H9 (cell line): ENCODE measurements at regions not wholly inside any gene's neighbourhood (a gene's known extent, or its start where the extent isn't known, plus 50 kb on each side); places are given as distances from the start of the nearest gene placed in this dataset.

Experiments used
- DNase-seq: peaks from one replicate; pipeline ENCODE4 v3.0.0-alpha.2; 2017
- H2AFZ ChIP-seq: one replicate; pipeline ENCODE4 v1.6.1; 2013; ENCODE audit warnings: mild to moderate bottlenecking, low read length, control low read depth, moderate library complexity
- H2AK5ac ChIP-seq: 2 replicates; pipeline ENCODE4 v1.6.1; 2013; ENCODE audit warnings: low read length, control low read depth, mixed read lengths; ENCODE audit not compliant: insufficient read length
- H2BK120ac ChIP-seq: one replicate; pipeline ENCODE4 v1.6.1; 2013; ENCODE audit warnings: low read depth, mild to moderate bottlenecking, low read length, control low read depth, inconsistent platforms; ENCODE audit not compliant: poor library complexity, severe bottlenecking
- H2BK12ac ChIP-seq: 2 replicates; pipeline ENCODE4 v1.6.1; 2013; ENCODE audit warnings: low read length, control low read depth, mixed read lengths, low read depth; ENCODE audit not compliant: insufficient read length
- H2BK15ac ChIP-seq: 2 replicates; pipeline ENCODE4 v1.6.1; 2013; ENCODE audit warnings: low read depth, low read length, control low read depth
- H2BK20ac ChIP-seq: one replicate; pipeline ENCODE4 v1.6.1; 2013; ENCODE audit warnings: low read depth, mild to moderate bottlenecking, low read length, control low read depth, inconsistent platforms; ENCODE audit not compliant: poor library complexity, severe bottlenecking
- H2BK5ac ChIP-seq: 2 replicates; pipeline ENCODE4 v1.6.1; 2013; ENCODE audit warnings: low read length, control low read depth, mixed read lengths; ENCODE audit not compliant: insufficient read length
- H3K14ac ChIP-seq: 2 replicates; pipeline ENCODE4 v1.6.1; 2013; ENCODE audit warnings: low read length, control low read depth; ENCODE audit not compliant: insufficient read depth
- H3K18ac ChIP-seq: 2 replicates; pipeline ENCODE4 v1.6.1; 2013; ENCODE audit warnings: low read depth, mild to moderate bottlenecking, mixed read lengths, low read length, control low read depth; ENCODE audit not compliant: insufficient read length
- H3K23ac ChIP-seq: 2 replicates; pipeline ENCODE4 v1.6.1; 2013; ENCODE audit warnings: low read length, control low read depth, mixed read lengths, low read depth; ENCODE audit not compliant: insufficient read length
- H3K23me2 ChIP-seq: 2 replicates; pipeline ENCODE4 v1.6.1; 2013; ENCODE audit warnings: low read depth, mild to moderate bottlenecking, mixed read lengths, low read length, control low read depth; ENCODE audit not compliant: insufficient read length, poor library complexity, severe bottlenecking
- H3K27ac ChIP-seq: 2 replicates; pipeline ENCODE4 v1.5.1; 2013; ENCODE audit warnings: low read length, control low read depth, mixed read lengths, low read depth; ENCODE audit not compliant: insufficient read length
- H3K27me3 ChIP-seq: 2 replicates; pipeline ENCODE4 v1.6.1; 2013; ENCODE audit warnings: low read length, control low read depth, inconsistent platforms; ENCODE audit not compliant: insufficient read depth
- H3K4ac ChIP-seq: 2 replicates; pipeline ENCODE4 v1.6.1; 2013; ENCODE audit warnings: low read depth, mild to moderate bottlenecking, control low read depth, inconsistent platforms, low read length, moderate library complexity
- H3K4me1 ChIP-seq: 2 replicates; pipeline ENCODE4 v1.6.1; 2013; ENCODE audit warnings: low read length, control low read depth, inconsistent platforms; ENCODE audit not compliant: insufficient read depth
- H3K4me2 ChIP-seq: 2 replicates; pipeline ENCODE4 v1.6.1; 2013; ENCODE audit warnings: low read length, control low read depth, mixed read lengths; ENCODE audit not compliant: insufficient read length, insufficient read depth
- H3K56ac ChIP-seq: 2 replicates; pipeline ENCODE4 v1.6.1; 2013; ENCODE audit warnings: low read depth, mild to moderate bottlenecking, mixed read lengths, low read length, control low read depth; ENCODE audit not compliant: insufficient read length
- H3K79me1 ChIP-seq: 2 replicates; pipeline ENCODE4 v1.6.1; 2013; ENCODE audit warnings: low read depth, mild to moderate bottlenecking, moderate library complexity, low read length, control low read depth, inconsistent platforms; ENCODE audit not compliant: insufficient read depth, poor library complexity, severe bottlenecking
- H3K79me2 ChIP-seq: 2 replicates; pipeline ENCODE4 v1.6.1; 2013; ENCODE audit warnings: low read length, control low read depth, inconsistent platforms; ENCODE audit not compliant: insufficient read depth
- H3K9ac ChIP-seq: 2 replicates; pipeline ENCODE4 v1.6.1; 2013; ENCODE audit warnings: low read length, control low read depth, mixed read lengths; ENCODE audit not compliant: insufficient read length; ENCODE audit errors: extremely low read depth
- H3K9me3 ChIP-seq: one replicate; pipeline ENCODE4 v1.6.1; 2013; ENCODE audit warnings: low read depth, low read length, inconsistent platforms; ENCODE audit not compliant: control insufficient read depth
- H3T11ph ChIP-seq: one replicate; pipeline ENCODE4 v1.6.1; 2013; ENCODE audit warnings: mild to moderate bottlenecking, low read length, control low read depth, inconsistent platforms
- H4K20me1 ChIP-seq: one replicate; pipeline ENCODE4 v1.6.1; 2013; ENCODE audit not compliant: control insufficient read depth, insufficient read length, insufficient read depth
- H4K5ac ChIP-seq: 2 replicates; pipeline ENCODE4 v1.6.1; 2013; ENCODE audit warnings: low read depth, mild to moderate bottlenecking, mixed read lengths, low read length, control low read depth; ENCODE audit not compliant: insufficient read length
- H4K8ac ChIP-seq: replicated peaks from 2 replicates; pipeline ENCODE4 v1.6.1; 2013; ENCODE audit warnings: low read length, control low read depth, mixed read lengths, low read depth; ENCODE audit not compliant: insufficient read length
- H4K91ac ChIP-seq: 2 replicates; pipeline ENCODE4 v1.6.1; 2013; ENCODE audit warnings: low read depth, mild to moderate bottlenecking, moderate library complexity, mixed read lengths, low read length, control low read depth; ENCODE audit not compliant: insufficient read length
- H3K27ac Mint-ChIP-seq, 3 experiments: 2 replicates in 2 of 3; 3 replicates in 1 of 3; pipeline ENCODE4 v1.8.0; 2020 to 2021; ENCODE audit warnings: mixed read lengths in 3 of 3, mild to moderate bottlenecking in 1 of 3, moderate library complexity in 1 of 3
- H3K27me3 Mint-ChIP-seq: 2 replicates; pipeline ENCODE4 v1.8.0; 2021; ENCODE audit warnings: low read depth, mild to moderate bottlenecking, moderate library complexity, mixed read lengths
- H3K36me3 Mint-ChIP-seq, 3 experiments: 2 replicates in 2 of 3; 3 replicates in 1 of 3; pipeline ENCODE4 v1.8.0; 2020 to 2021; ENCODE audit warnings: low read depth in 3 of 3, mixed read lengths in 3 of 3; ENCODE audit not compliant: insufficient read depth in 1 of 3
- H3K4me1 Mint-ChIP-seq, 2 experiments: 2 replicates each; pipeline ENCODE4 v1.8.0; 2020; ENCODE audit warnings: mixed read lengths in 2 of 2
- H3K4me3 Mint-ChIP-seq, 2 experiments: 2 replicates in 1 of 2; 3 replicates in 1 of 2; pipeline ENCODE4 v1.8.0; 2020 to 2021; ENCODE audit warnings: mild to moderate bottlenecking in 2 of 2, mixed read lengths in 2 of 2, moderate library complexity in 1 of 2
- H3K9me3 Mint-ChIP-seq, 2 experiments: 2 replicates in 1 of 2; 3 replicates in 1 of 2; pipeline ENCODE4 v1.8.0; 2020; ENCODE audit warnings: mild to moderate bottlenecking in 2 of 2, mixed read lengths in 2 of 2, moderate library complexity in 1 of 2
- CTCF ChIP-seq: fragments of 200-600 bp; sonication (generic); conservative IDR thresholded peaks from 3 replicates; pipeline ENCODE4 v1.8.0; 2021; ENCODE audit warnings: antibody characterized with exemption, mild to moderate bottlenecking
- WGBS: extraction: QIAGEN DNeasy Blood & Tissue Kit; methylation state at CpG from one replicate; pipeline ENCODE4 v1.1.7; 2013; ENCODE audit warnings: missing lambda C conversion rate, low lambda C conversion rate, mixed read lengths; ENCODE audit not compliant: insufficient read length; ENCODE audit errors: extremely low coverage; 5-methylcytosine and 5-hydroxymethylcytosine counted together

DNA sequence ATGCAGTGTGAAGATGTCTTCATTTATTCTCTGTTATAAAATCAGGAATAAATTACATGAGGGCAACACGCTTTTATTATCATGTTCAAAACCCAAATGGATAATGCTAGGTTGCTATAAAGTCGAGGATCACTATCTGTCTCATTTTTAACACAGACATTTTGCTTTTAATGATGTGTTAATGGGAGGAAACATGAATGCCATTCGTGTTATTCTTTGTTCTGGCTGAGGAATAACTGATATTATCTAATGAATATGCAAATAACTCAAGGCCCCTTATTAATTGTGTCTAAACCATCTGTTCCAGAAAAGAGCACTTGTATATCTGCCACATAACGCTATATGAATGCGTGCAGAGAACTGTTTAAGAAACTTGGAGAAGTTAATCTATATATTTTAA is 576.1 kb downstream of the DCDC2C start:
- Histone ChIP-seq H2BK12ac (no peak overlapping the region), H4K5ac (no peak overlapping the region), H3K23ac (no peak overlapping the region), H3K9me3 (no peaks in the 10 kb centered on the region), H3K9ac (no peak overlapping the region), H3K18ac (no peak overlapping the region), H2BK15ac (no peak overlapping the region), H2AFZ (no peak overlapping the region), H3K56ac (no peak overlapping the region), H4K20me1 (no peaks in the 10 kb centered on the region), H2BK5ac (no peak overlapping the region), H2AK5ac (no peak overlapping the region), H3K79me2 (no peaks in the 10 kb centered on the region), H3K79me1 (no peaks in the 10 kb centered on the region), H3K27me3 (no peaks in the 10 kb centered on the region), H3K27ac (no peak overlapping the region), H3K4ac (no peak overlapping the region), H3K4me2 (no peak overlapping the region), H3K14ac (no peak overlapping the region), H3K4me1 (no peaks in the 10 kb centered on the region), H4K8ac (no peak overlapping the region), H3T11ph (no peak overlapping the region), H3K23me2 (no peaks in the 10 kb centered on the region), H2BK120ac (no peak overlapping the region), H4K91ac (no peak overlapping the region), H2BK20ac (no peak overlapping the region)
- Mint-ChIP-seq H3K4me1 (peaks cover 8 to 10% of the 10 kb centered on the region in 2 experiments), H3K4me3 (no peak overlapping the region), H3K27ac (no peak overlapping the region), H3K36me3 (no peaks in the 10 kb centered on the region), H3K27me3 (no peaks in the 10 kb centered on the region; the same call in 1 of the 2 replicates), H3K9me3 (no peaks in the 10 kb centered on the region)
- WGBS, result no CpG with 5 or more reads among the region's 5 CpGs
- no peak for DNase-seq
- TF ChIP-seq CTCF, result no peak
